NCI-H345 (cell line): ENCODE measurements at regions not wholly inside any gene's neighbourhood (a gene's known extent, or its start where the extent isn't known, plus 50 kb on each side); places are given as distances from the start of the nearest gene placed in this dataset.

ENCODE experiments used
- DNase-seq: peaks from one replicate; lab custom pipeline; 2025; lab: John Stamatoyannopoulos, UW

GRCh38 chr4:38311495-38312126, 351.4 kb downstream of the PTTG2 start:
- no peak for DNase-seq

GRCh38 chr4:38313175-38313574, 350.8 kb upstream of the KLF3 start:
- peak; percentile 58 for DNase-seq

GRCh38 chr4:38313999-38314561, 349.9 kb upstream of the KLF3 start:
- DNase-seq, result no peak

DNA sequence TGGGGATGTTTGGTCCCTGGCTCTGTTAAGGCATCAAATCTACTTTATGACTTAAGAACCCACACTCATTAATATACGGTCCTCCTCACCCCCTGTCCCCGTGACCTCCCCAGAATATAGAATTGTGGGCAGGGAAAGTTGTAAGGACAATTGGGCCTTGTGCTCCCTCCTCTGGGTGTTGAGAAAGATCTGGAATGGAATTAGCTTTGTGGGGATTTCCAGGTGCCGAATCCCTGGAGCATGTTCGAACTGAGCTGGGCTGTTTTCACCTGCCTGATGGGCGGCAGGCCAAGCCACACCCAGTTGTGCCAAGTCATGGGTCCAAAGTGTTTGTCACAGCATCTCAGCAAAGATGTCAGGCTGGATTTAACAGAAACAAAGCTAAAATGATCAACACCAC, 349.3 kb upstream of the KLF3 start:
- DNase-seq, result peak; percentile 48

DNA sequence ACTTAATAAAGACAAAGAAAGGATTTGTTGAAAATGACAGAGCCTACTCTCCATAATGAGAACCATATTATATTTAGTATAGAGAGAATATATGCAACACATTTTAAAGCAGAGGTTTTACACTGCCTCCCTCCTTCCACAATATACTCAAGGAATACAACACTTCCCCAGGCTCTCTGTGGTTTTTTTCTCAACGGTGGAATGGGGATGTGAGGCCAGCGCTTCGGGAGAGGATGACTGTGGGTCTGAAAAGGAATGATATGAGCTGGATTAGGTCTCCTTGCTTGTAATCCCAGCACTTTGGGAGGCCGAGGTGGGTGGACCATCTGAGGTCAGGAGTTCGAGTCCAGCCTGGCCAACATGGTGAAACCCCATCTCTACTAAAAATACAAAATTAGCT, 348.7 kb upstream of the KLF3 start:
- DNase-seq, result no peak

GRCh38 chr4:38316045-38316444, 348.0 kb upstream of the KLF3 start:
- DNase-seq, result no peak

DNA sequence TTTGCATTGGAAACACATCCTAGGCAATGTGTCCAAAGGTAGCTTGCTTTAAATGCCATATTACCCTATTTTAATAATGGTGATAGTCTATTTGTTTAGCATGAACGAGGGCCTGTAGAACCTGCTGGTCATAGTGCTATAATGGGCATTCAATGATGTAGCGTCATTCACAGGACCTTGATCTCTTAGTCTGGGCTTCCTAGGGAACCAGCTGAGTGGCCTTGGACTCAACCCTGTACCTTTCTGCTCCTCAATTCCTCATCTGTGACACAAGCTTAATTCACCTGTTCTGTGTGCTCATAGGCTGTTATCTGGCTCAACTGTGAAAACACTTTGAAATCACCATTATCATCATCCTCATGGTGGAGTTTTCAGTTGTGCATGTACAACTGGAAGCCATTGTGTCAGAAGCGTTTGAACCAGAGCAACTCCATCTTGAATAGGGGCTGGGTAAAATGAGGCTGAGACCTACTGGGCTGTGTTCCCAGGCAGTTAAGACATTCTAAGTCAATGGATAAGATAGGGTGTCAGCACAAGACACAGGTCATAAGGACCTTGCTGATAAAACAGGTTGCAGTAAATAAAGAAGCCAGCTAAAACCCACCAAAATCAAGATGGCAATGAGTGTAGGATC, 346.8 kb upstream of the KLF3 start:
- DNase-seq, result no peak

DNA sequence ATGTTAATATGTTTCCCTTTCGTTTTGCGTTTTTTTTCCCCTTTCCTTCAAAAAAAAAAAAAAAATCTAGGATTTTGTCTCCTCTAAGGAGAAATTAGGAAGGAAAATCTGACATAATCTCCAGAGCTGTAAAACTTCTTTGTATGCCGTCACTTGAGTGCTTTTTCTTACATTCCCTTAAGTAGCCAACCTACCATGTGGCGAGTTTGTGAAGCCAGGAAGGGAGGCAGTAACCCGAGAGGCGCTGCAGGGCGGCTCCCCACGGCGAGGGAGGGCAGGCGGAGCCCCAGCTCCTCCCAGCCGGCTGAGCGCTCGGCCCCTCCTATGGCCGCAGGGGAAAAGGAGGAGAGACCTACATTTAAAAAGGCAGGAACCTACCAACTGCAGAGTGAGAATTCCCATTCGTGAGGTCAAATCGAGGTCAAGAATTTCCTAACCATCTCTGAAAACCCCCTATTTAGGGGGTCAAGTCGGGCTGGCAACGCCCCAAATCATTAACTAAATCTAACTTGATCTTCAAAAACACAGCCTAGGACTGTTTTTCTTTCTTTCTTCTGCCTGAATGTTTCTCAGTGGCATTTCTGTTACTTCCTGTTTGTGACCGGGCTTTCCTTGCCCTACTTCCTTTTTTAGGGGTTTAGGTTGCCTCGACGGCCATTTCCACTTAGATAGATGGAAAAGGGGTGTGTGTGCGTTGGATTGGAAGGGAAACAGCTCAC, 345.1 kb upstream of the KLF3 start:
- peak; percentile 83 for DNase-seq

DNA sequence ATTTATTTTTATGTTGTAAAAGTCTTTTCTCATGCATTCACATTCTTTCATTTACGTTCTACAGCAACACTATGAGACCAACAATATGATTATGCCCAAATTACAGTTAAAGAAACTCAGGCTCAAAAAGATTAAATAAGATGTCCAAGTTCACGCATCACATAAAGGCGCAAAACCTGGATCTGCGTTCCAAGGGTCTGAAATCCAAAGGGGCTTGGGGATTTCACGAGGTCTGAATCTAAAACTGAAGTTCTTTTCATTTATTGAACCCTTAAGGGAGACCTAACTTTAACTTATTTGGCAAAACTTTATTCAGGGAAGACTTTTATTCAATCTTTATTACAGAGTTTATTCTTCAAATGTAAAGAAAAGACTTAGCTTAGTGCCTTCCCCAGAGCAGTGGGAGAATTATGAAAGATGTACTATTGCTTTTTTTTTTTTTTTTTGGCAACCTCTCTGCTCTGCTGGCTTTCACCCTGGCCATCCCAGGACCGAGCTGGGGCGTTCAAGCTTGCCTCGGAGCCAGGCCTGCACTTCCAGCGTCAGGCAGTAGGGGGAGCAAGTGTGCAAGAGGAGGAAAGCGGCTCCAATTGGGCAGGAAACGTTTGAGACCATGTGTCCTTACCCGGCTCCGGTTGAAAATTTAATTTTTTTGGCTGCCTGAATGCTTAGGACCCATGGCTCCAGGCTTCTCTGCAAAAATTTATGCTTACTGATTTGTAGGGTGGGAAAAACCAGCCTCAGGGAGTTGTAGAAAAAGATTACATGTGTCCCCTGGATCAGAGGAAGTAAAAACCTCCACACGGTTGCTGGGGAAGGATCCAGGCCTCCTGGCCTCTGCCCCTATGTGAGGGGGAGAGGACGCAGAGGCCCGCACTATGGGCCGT, 344.3 kb upstream of the KLF3 start:
- peak; percentile 77 for DNase-seq

GRCh38 chr4:38320343-38320695, 343.7 kb upstream of the KLF3 start:
- no peak for DNase-seq

GRCh38 chr4:38320833-38321232, 343.2 kb upstream of the KLF3 start:
- no peak for DNase-seq

GRCh38 chr4:38322714-38323113, 341.3 kb upstream of the KLF3 start:
- no peak for DNase-seq

- no peak for DNase-seq
Observed at GRCh38 chr4:38323141-38323641, 340.8 kb upstream of the KLF3 start.

DNA sequence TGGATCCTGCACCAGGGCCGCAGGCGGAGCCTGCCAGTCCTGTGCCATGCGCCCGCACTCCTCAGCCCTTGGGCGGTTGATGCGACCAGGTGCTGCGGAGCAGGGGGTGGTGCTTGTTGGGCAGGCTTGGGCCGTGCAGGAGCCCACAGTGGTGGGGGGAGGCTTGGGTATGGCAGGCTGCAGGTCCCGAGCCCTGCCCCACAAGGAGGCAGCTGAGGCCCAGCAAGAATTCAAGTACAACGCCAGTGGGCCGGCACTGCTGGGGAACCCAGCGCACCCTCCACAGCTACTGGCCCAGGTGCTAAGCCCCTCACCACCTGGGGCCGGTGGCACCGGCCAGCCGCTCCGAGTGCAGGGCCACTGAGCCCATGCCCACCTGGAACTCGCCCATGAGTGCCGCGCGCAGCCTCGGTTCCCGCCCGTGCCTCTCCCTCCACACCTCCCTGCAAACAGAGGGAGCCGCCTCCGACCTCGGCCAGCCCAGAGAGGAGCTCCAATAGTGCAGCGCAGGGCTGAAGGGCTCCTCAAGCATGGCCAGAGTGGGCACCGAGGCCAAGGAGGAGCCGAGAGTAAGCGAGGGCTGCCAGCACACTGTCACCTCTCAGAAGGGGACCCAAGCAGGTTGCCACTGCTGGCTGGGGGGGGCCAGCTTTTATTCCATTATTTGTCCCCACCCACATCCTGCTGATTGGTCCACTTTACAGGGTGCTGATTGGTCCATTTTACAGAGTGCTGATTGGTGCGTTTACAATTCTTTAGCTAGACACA, 339.0 kb upstream of the KLF3 start:
- DNase-seq, result no peak

DNA sequence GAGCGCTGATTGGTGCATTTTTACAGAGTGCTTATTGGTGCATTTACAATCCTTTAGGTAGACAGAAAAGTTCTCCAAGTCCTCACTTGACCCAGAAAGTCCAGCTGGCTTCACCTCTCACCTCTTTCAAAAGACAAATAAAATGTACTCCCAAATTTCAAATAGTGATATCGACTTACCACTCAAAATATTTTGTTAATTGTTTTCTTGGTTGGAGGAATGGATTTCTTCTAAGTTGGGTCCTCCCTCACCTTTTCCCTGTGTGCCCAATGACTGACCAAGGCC, 338.4 kb upstream of the KLF3 start:
- DNase-seq, result no peak

DNA sequence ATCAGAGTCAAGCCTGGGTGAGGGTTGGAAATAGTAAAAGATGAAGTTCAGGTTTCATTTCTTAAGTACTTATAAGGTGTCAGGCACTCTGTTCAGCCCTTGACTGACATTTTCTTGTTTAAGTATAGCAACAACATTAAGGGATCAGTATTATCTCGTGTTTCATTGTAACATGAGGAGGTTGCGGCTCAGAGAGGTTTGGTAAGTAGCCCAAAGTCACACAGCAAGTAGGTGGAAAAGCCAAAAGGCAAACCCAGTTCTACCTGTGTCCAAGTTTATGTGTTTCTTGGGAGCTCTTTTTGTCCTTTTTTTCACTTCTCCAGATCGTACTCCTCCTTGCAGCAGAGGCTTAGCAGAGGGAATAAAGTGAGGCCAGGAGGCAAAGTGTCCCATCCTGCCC, 337.5 kb upstream of the KLF3 start:
- no peak for DNase-seq

- no peak for DNase-seq
Observed at GRCh38 chr4:38327174-38327573, 336.8 kb upstream of the KLF3 start.

- DNase-seq, result no peak
Observed at GRCh38 chr4:38328989-38329729, 334.8 kb upstream of the KLF3 start.

GRCh38 chr4:38330321-38330720, 333.7 kb upstream of the KLF3 start:
- no peak for DNase-seq

DNA sequence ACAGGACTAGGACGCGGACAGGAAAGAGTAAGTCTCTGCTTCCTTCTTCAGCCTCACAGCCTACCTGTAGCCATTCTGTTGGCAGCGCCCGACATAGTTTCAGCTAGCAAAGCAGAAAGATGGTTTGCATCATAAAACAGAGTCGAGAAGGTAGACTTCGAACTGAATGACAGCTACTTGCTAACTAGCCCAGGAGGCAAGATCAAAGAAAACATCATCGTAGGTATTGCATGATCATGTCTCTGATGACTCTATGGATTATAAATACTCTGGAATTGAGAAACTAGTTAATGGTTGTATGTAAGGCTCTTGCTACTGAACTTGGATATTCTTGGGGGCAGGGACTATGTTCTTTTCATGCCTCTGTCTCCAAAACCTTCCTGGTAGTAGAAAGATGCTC, 333.1 kb upstream of the KLF3 start:
- no peak for DNase-seq

GRCh38 chr4:38332699-38333098, 331.3 kb upstream of the KLF3 start:
- no peak for DNase-seq
